Amniotic epithelial cell (primary cell): ENCODE measurements at regions not wholly inside any gene's neighbourhood (a gene's known extent, or its start where the extent isn't known, plus 50 kb on each side); places are given as distances from the start of the nearest gene placed in this dataset.
"Not testable (repeated sequence)": the region's sequence is repeated elsewhere in the genome, so short reads cannot be mapped to it uniquely, and the experiment has no call there.

Experiments
- DNase-seq: peaks from one replicate; pipeline ENCODE4 v3.0.0-alpha.2; 2010; ENCODE audit warnings: low read depth

GRCh38 chr1:38175121-38175520, 128.5 kb upstream of the POU3F1 start:
- DNase-seq = no peak

GRCh38 chr1:38173848-38174247, 127.3 kb upstream of the POU3F1 start:
- DNase-seq = no peak

- DNase-seq = no peak
These were observed 126.7 kb upstream of the POU3F1 start for GRCh38 chr1:38173157-38173831.

- DNase-seq = no peak
These were observed 122.5 kb upstream of the POU3F1 start for GRCh38 chr1:38169121-38169520.

- DNase-seq = no peak
These were observed 121.8 kb upstream of the POU3F1 start for GRCh38 chr1:38168365-38168764.

GRCh38 chr1:38166461-38166860, 119.9 kb upstream of the POU3F1 start:
- DNase-seq = no peak

- no peak for DNase-seq
These were observed 107.3 kb upstream of the POU3F1 start for GRCh38 chr1:38153778-38154470.

- no peak for DNase-seq
These were observed 106.6 kb upstream of the POU3F1 start for GRCh38 chr1:38153066-38153777.

GRCh38 chr1:38152351-38153065, 105.9 kb upstream of the POU3F1 start:
- DNase-seq = no peak

- DNase-seq = no peak
These were observed 104.8 kb upstream of the POU3F1 start for GRCh38 chr1:38151399-38151798.

GRCh38 chr1:38146079-38146478, 99.5 kb upstream of the POU3F1 start:
- DNase-seq = not testable (repeated sequence)

GRCh38 chr1:38142606-38143005, 96.0 kb upstream of the POU3F1 start:
- DNase-seq = no peak

- DNase-seq = no peak
These were observed 94.9 kb upstream of the POU3F1 start for GRCh38 chr1:38141483-38141882.

- DNase-seq = peak; percentile 9
These were observed 93.3 kb upstream of the POU3F1 start for GRCh38 chr1:38139738-38140487.

- DNase-seq = peak; percentile 91
These were observed 92.1 kb upstream of the POU3F1 start for GRCh38 chr1:38138498-38139233.

GRCh38 chr1:38137164-38137563, 90.6 kb upstream of the POU3F1 start:
- DNase-seq = no peak

GRCh38 chr1:38135625-38136414, 89.2 kb upstream of the POU3F1 start:
- DNase-seq = no peak

- no peak for DNase-seq
These were observed 87.7 kb upstream of the POU3F1 start for GRCh38 chr1:38134294-38134755.

GRCh38 chr1:38133756-38134155, 87.2 kb upstream of the POU3F1 start:
- DNase-seq = no peak

- DNase-seq = no peak
These were observed 86.7 kb upstream of the POU3F1 start for GRCh38 chr1:38133304-38133703.
